GM23248 (cell line): ENCODE measurements at regions not wholly inside any gene's neighbourhood (a gene's known extent, or its start where the extent isn't known, plus 50 kb on each side); places are given as distances from the start of the nearest gene placed in this dataset.
A peak's percentile ranks its signal among the peaks of the same experiment; 100 is the strongest.

Experiments
- DNase-seq: peaks from one replicate; pipeline ENCODE4 v3.0.0-alpha.2; 2015
- H2AFZ ChIP-seq: fragments of 200-600 bp; sonication (generic); 2 replicates; pipeline ENCODE4 v1.6.1; 2016; ENCODE audit warnings: antibody characterized with exemption
- H3F3A ChIP-seq: fragments of 200-600 bp; sonication (generic); 2 replicates; pipeline ENCODE4 v1.6.1; 2016; ENCODE audit warnings: mild to moderate bottlenecking, antibody characterized with exemption, mixed run types; ENCODE audit not compliant: insufficient read depth
- H3K27ac ChIP-seq: fragments of 200-600 bp; sonication (generic); 2 replicates; pipeline ENCODE4 v1.5.1; 2016; ENCODE audit warnings: mild to moderate bottlenecking
- H3K27me3 ChIP-seq: fragments of 200-600 bp; sonication (generic); replicated peaks from 2 replicates; pipeline ENCODE4 v1.6.1; 2016; ENCODE audit warnings: mild to moderate bottlenecking; ENCODE audit not compliant: insufficient read depth
- H3K36me3 ChIP-seq: fragments of 200-600 bp; sonication (generic); 2 replicates; pipeline ENCODE4 v1.6.1; 2016; ENCODE audit warnings: low read depth, mild to moderate bottlenecking
- H3K4me1 ChIP-seq: fragments of 200-600 bp; sonication (generic); 2 replicates; pipeline ENCODE4 v1.6.1; 2016; ENCODE audit warnings: mild to moderate bottlenecking; ENCODE audit not compliant: insufficient read depth
- H3K4me2 ChIP-seq: fragments of 200-600 bp; sonication (generic); one replicate; pipeline ENCODE4 v1.6.1; 2016; ENCODE audit warnings: mild to moderate bottlenecking; ENCODE audit not compliant: unreplicated experiment
- H3K4me3 ChIP-seq: fragments of 200-600 bp; sonication (generic); 2 replicates; pipeline ENCODE4 v1.5.1; 2016; ENCODE audit warnings: mild to moderate bottlenecking
- H3K79me2 ChIP-seq: fragments of 200-600 bp; sonication (generic); 2 replicates; pipeline ENCODE4 v1.6.1; 2016; ENCODE audit warnings: mild to moderate bottlenecking; ENCODE audit not compliant: insufficient read depth
- H3K9ac ChIP-seq: fragments of 200-600 bp; sonication (generic); 2 replicates; pipeline ENCODE4 v1.6.1; 2016; ENCODE audit warnings: mild to moderate bottlenecking
- H3K9me2 ChIP-seq: fragments of 200-600 bp; sonication (generic); 2 replicates; pipeline ENCODE4 v1.6.1; 2016; ENCODE audit warnings: mixed run types, mild to moderate bottlenecking, moderate library complexity; ENCODE audit not compliant: insufficient read depth
- H3K9me3 ChIP-seq: fragments of 200-600 bp; sonication (generic); one replicate; pipeline ENCODE4 v1.6.1; 2017; ENCODE audit warnings: low read depth
- H4K20me1 ChIP-seq: fragments of 200-600 bp; sonication (generic); 2 replicates; pipeline ENCODE4 v1.6.0; 2016; ENCODE audit not compliant: insufficient read depth
- EZH2 ChIP-seq: fragments of 200-600 bp; sonication (generic); IDR thresholded peaks from 2 replicates; pipeline ENCODE4 v1.6.1; 2018; ENCODE audit warnings: antibody characterized with exemption, mild to moderate bottlenecking; ENCODE audit not compliant: insufficient read depth, poor library complexity, severe bottlenecking
- EZH2phosphoT487 ChIP-seq: fragments of 200-600 bp; sonication (generic); IDR thresholded peaks from 2 replicates; pipeline ENCODE4 v1.6.1; 2018; ENCODE audit warnings: antibody characterized with exemption, moderate library complexity, mild to moderate bottlenecking, low read depth; ENCODE audit not compliant: insufficient read depth
- WGBS, 2 experiments: methylation state at CpG; one replicate each; pipeline ENCODE4 v1.1.6; 2015 to 2017; ENCODE audit warnings: low lambda C conversion rate in 2 of 2, low coverage in 1 of 2; ENCODE audit errors: missing lambda C conversion rate in 2 of 2; 5-methylcytosine and 5-hydroxymethylcytosine counted together
- in situ Hi-C: fragments of 300-500 bp; cut with MboI; formaldehyde crosslinking; loops from 2 replicates; pipeline ENCODE4 v1.15.0; 2020

DNA sequence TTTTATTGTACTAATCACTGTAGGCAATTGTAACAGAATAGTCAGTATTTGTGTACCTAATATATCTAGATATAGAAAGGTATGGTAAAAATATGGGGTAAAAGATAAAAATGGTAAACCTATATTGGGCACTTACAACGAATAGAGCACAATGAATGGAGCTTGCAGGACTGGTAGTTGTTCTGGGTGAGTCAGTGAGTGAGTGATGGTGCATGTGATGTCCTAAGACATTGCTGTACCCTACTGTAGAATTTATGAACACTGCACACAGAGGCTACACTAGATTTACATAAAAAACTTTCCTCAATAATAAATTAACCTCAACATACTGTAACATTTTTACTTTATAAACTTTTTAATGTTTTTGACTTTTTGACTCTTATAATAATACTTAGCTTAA, 274.3 kb upstream of the PPP2R3A start:
- Histone ChIP-seq H2AFZ (no peak overlapping the region), H3K27me3 (no peaks in the 10 kb centered on the region), H3K79me2 (no peaks in the 10 kb centered on the region), H4K20me1 (no peaks in the 10 kb centered on the region), H3K9me2 (no peaks in the 10 kb centered on the region), H3K4me3 (no peak overlapping the region), H3K9me3 (no peaks in the 10 kb centered on the region), H3K27ac (no peak overlapping the region), H3K9ac (no peak overlapping the region), H3K4me2 (no peak overlapping the region), H3K4me1 (no peaks in the 10 kb centered on the region), H3K36me3 (no peaks in the 10 kb centered on the region), H3F3A (no peaks in the 10 kb centered on the region)
- WGBS, 2 experiments: 0 to 18% methylated on average over 1 of the region's 1 CpG
- no peak for DNase-seq
- in situ Hi-C loops: no loop called here
- TF ChIP-seq EZH2 (no peak), EZH2phosphoT487 (no peak)

DNA sequence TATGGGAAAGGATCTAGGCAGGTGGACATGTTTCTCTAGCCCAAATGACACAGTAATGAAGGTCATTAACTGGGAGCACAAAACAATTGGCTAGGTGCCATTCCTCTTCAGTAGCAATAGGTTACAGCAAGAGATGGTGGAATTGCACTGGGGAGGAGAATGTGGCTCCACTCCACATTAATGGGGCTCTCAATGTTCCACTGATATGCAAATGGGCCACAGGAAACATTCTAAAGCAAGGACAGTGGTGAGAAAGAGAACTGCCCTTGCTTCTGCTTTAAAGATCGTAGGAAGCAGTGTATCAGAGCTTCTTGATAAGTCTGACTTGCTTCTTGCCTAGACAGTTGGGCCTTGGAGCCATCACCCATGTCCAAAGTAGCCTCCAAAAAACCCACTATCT, 271.4 kb upstream of the PPP2R3A start:
- TF ChIP-seq EZH2: no peak
- no peak for TF ChIP-seq EZH2phosphoT487
- Histone ChIP-seq H3K79me2 (no peaks in the 10 kb centered on the region), H3K9me2 (no peaks in the 10 kb centered on the region), H3K4me2 (no peak overlapping the region), H2AFZ (no peak overlapping the region), H3K9ac (no peak overlapping the region), H3K27me3 (no peaks in the 10 kb centered on the region), H3K4me3 (no peak overlapping the region), H3K4me1 (no peaks in the 10 kb centered on the region), H3K27ac (no peak overlapping the region), H3K9me3 (no peaks in the 10 kb centered on the region), H3K36me3 (no peaks in the 10 kb centered on the region), H3F3A (no peaks in the 10 kb centered on the region), H4K20me1 (no peaks in the 10 kb centered on the region)
- DNase-seq: no peak
- WGBS, 2 experiments: 5 to 21% methylated on average over 1 of the region's 1 CpG
- in situ Hi-C loops: no loop called here

DNA sequence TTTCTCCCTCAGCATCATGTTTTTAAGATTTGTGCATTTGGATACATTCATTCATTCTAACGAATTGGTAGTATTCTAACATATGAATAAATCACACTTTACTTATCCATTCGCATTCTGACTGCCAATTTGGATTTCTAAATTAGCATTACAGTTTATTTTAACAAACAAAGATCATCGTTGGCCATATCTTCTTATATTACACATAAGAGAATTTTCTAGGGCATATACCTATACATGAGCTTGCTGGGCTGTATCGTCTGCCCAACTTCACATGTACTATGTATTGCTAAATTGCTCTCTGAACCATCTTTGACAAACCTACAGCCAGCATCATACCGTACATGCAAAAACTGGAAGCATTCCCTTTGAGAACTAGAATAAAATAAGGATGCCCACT, 265.8 kb upstream of the PPP2R3A start:
- 13 to 16% methylated on average over 5 of the region's 5 CpGs for WGBS, 2 experiments

DNA sequence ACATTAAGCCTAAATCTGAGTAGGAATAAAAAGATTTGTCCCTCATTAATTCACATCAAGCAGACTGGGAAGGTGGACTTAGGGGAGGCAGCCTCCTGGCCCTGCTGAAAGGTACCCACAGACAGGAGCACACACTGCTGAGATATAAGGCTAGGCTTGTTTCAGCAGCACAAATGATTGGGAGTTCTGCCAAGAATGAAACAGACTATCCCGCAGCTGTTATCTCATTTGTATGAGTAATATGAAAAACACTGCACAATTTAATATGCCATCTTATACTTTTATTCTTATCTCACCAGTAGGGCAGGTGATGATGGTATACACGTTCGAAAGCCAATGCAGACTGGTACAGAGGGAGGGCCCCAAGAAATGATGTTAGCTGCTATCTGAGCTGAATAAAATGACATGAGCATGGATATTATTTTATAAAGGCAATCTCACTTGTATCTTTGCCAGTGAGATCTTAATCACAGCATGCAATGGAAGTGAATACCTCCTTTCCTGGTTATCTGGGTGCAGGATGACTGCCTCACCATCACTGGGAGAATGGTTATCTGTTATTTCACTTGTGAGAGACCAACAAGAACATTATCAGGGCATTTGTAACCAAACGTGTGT, 258.7 kb upstream of the PPP2R3A start:
- no peak overlapping the region for H3K4me2 ChIP-seq
- no peak overlapping the region for H3K9ac ChIP-seq
- no peaks in the 10 kb centered on the region for H4K20me1 ChIP-seq
- WGBS, 2 experiments: 19 to 33% methylated on average over 4 of the region's 4 CpGs
- no peaks in the 10 kb centered on the region for H3K9me3 ChIP-seq
- no peaks in the 10 kb centered on the region for H3K79me2 ChIP-seq
- no peak overlapping the region for H3K27ac ChIP-seq
- TF ChIP-seq EZH2phosphoT487 (no peak), EZH2 (no peak)
- H2AFZ ChIP-seq: no peak overlapping the region
- no peaks in the 10 kb centered on the region for H3K27me3 ChIP-seq
- in situ Hi-C loops: no loop called here
- H3K9me2 ChIP-seq: no peaks in the 10 kb centered on the region
- H3K4me3 ChIP-seq: no peak overlapping the region
- no peaks in the 10 kb centered on the region for H3F3A ChIP-seq
- H3K4me1 ChIP-seq: no peaks in the 10 kb centered on the region
- no peaks in the 10 kb centered on the region for H3K36me3 ChIP-seq
- DNase-seq: peak; percentile 2

More for the DNA sequence above, 265.8 kb upstream of the PPP2R3A start:
- Histone ChIP-seq H3K9me3 (no peaks in the 10 kb centered on the region), H3K27me3 (no peaks in the 10 kb centered on the region), H3K4me2 (no peak overlapping the region), H3K9ac (no peak overlapping the region), H3K27ac (no peak overlapping the region), H3K9me2 (no peaks in the 10 kb centered on the region), H3K79me2 (no peaks in the 10 kb centered on the region), H2AFZ (no peak overlapping the region), H3K4me3 (no peak overlapping the region), H3F3A (no peaks in the 10 kb centered on the region), H4K20me1 (no peaks in the 10 kb centered on the region), H3K4me1 (no peaks in the 10 kb centered on the region), H3K36me3 (no peaks in the 10 kb centered on the region)
- no peak for DNase-seq
- in situ Hi-C loops: no loop called here
- TF ChIP-seq EZH2phosphoT487: no peak
- TF ChIP-seq EZH2: no peak

DNA sequence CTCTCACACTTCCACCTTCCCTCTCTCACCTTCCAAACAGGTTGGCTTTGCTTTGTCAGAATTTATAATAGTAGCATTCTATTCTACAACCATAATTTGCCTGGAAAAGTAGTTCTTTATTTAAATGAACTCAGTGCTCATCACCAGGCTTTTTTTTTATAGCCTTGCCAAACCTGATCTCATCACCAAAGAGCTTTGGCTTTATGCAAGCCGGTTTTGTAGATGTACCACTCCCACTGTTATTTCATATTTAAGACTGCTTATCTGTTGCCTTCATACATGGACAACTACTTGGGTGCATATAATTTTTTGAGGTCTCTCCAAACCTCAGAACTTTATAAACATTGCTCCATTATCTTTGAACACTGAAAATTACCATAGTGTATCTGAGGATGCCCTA, 246.1 kb upstream of the PPP2R3A start:
- Histone ChIP-seq H3K79me2 (no peaks in the 10 kb centered on the region), H3K9me2 (no peaks in the 10 kb centered on the region), H3F3A (no peaks in the 10 kb centered on the region), H3K4me1 (no peaks in the 10 kb centered on the region), H3K9me3 (no peaks in the 10 kb centered on the region), H3K9ac (no peak overlapping the region), H3K4me3 (no peak overlapping the region), H3K27me3 (no peaks in the 10 kb centered on the region), H3K27ac (no peak overlapping the region), H4K20me1 (no peaks in the 10 kb centered on the region), H3K36me3 (no peaks in the 10 kb centered on the region), H3K4me2 (no peak overlapping the region), H2AFZ (no peak overlapping the region)
- in situ Hi-C loops: no loop called here
- WGBS, 2 experiments: 11 to 16% methylated on average over 1 of the region's 1 CpG
- TF ChIP-seq EZH2phosphoT487 (no peak), EZH2 (no peak)
- no peak for DNase-seq
